Activated naive CD4-positive, alpha-beta T cell treated with anti-CD3 and anti-CD28 coated beads for 36 hours (primary cell): ENCODE measurements at regions not wholly inside any gene's neighbourhood (a gene's known extent, or its start where the extent isn't known, plus 50 kb on each side); places are given as distances from the start of the nearest gene placed in this dataset.

Experiments used
- CTCF ChIA-PET: fragments of 350-600 bp; sonication (Branson Sonifier 250); formaldehyde crosslinking; loops from one replicate; lab custom pipeline; 2021; ENCODE audit warnings: antibody characterized with exemption; lab: Charles Lee
- DNase-seq: peaks from one replicate; pipeline ENCODE4 v3.0.0-alpha.2; 2020
- H3K27ac Mint-ChIP-seq: one replicate; pipeline ENCODE4 v1.8.0; 2021; ENCODE audit warnings: mild to moderate bottlenecking, mixed read lengths
- H3K27me3 Mint-ChIP-seq: one replicate; pipeline ENCODE4 v1.8.0; 2021; ENCODE audit warnings: low read depth, mixed read lengths
- H3K36me3 Mint-ChIP-seq: one replicate; pipeline ENCODE4 v1.8.0; 2021; ENCODE audit warnings: low read depth, mixed read lengths
- H3K4me1 Mint-ChIP-seq: one replicate; pipeline ENCODE4 v1.8.0; 2021; ENCODE audit warnings: low read depth, mixed read lengths
- H3K4me3 Mint-ChIP-seq: one replicate; pipeline ENCODE4 v1.8.0; 2021; ENCODE audit warnings: mild to moderate bottlenecking, moderate library complexity, mixed read lengths
- H3K9me3 Mint-ChIP-seq: one replicate; pipeline ENCODE4 v1.8.0; 2021; ENCODE audit warnings: mixed read lengths
- intact Hi-C: fragments of 100-400 bp; cut with micrococcal nuclease; formaldehyde crosslinking; loops from one replicate; pipeline ENCODE4 v1.15.1; 2023

DNA sequence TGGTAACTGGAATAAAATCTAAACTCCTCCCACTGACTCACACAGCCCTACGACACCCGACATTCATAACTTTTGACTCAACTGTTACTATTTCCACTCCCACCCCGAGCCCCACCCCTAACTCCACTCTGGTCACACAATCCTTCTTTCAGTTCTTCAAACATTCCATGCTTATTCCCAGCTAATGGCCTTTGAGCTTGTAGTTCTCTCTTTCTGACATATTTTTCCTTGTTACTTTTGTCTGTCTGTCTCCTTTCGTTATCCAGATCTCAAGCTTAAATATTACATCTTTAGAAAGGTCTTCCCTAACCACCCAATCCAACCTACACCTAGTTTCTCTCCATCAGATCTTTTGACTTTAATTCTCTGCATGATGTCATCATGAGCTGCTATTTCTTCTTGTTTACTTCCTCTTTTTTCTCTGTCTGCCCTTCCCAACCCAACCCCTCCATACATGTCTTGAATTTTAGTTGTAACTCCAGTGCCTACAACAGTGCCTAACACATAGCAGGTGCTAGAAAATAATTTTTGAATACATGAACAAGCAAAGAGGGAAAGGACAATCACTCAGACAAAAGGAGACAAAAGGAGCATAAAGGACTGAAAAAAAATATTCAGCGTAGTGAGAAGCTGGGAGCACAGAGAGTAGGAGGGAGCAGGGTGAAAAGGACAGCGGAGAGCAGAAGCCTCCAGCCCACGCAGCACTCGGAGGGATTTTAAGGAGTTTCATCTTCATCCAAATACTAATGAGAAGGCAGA is 65.2 kb upstream of the SMIM36 start:
- DNase-seq, result peak; percentile 36
- H3K27ac Mint-ChIP-seq, result no peak overlapping the region
- H3K4me3 Mint-ChIP-seq, result no peak overlapping the region
- CTCF ChIA-PET, result interaction anchor here (0.6 to 2.7 kb wide), 5 partner anchors 25 to 158 kb away, joined by 3 to 10 read pairs (median 5); no protein-coding TSS in a partner anchor
- H3K27me3 Mint-ChIP-seq, result no peaks in the 10 kb centered on the region
- peaks cover 23% of the 10 kb centered on the region for H3K4me1 Mint-ChIP-seq
- no peaks in the 10 kb centered on the region for H3K9me3 Mint-ChIP-seq
- no peaks in the 10 kb centered on the region for H3K36me3 Mint-ChIP-seq
- intact Hi-C loops, result loop anchor here (2.0 to 10.0 kb wide), 5 partner anchors 14 to 1211 kb away; partner anchors contain the start of genes MMD and NOG

DNA sequence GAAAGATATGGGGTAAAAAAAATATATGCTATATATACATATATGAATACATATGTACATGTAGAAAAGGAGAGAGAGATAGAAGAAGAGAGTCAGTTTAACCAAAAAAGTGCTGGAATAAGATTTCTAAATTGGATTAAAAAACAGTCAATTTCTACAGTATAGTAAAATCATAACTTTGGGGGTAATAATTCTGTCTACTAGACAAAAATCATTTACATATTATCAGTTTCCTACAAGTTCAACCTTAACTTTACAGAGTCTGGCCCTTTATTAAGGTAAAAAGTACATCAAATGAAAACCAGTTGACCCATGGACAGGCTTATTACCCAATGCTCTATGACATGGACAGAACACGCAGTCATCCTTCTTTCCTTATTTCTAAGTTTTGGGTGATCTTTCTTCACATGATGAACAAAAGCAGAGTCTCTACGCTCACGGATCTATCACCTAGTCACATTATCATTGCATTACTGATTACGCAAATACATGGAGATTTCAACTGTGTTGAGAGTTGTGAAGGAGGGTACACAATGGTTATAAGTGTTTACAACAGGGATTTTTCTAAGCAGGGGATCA is 63.9 kb upstream of the SMIM36 start:
- H3K27me3 Mint-ChIP-seq, result no peaks in the 10 kb centered on the region
- no peaks in the 10 kb centered on the region for H3K36me3 Mint-ChIP-seq
- H3K9me3 Mint-ChIP-seq, result no peaks in the 10 kb centered on the region
- H3K4me3 Mint-ChIP-seq, result no peak overlapping the region
- no peak for DNase-seq
- CTCF ChIA-PET, result no interaction called here
- intact Hi-C loops, result loop anchor here (5.0 to 10.0 kb wide), 2 partner anchors 1020 to 1212 kb away; partner anchors contain the start of gene NOG
- peaks cover 14% of the 10 kb centered on the region for H3K4me1 Mint-ChIP-seq
- no peak overlapping the region for H3K27ac Mint-ChIP-seq

DNA sequence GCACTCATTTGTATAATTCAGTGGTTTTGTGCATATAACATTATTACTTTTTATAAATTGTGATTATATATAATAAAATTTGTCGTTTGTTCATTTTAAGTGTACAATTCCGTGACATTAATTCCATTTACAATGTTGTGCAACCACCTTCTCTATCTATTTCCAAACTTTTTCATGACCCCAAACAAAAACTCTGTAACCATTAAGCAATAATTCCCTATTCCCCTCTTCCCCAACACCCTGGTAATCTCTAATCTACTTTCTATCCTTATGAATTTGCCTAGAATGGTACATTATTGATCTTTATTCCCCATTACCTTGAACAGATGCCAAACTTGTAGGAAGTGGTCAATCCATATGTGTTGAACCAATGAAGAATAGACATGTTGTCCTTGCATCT is 61.3 kb upstream of the SMIM36 start:
- no peaks in the 10 kb centered on the region for H3K9me3 Mint-ChIP-seq
- no peak for DNase-seq
- intact Hi-C loops, result loop anchor here (10.0 kb wide), 1 partner anchor 1022 kb away; the partner anchor contains the start of gene NOG
- no peaks in the 10 kb centered on the region for H3K36me3 Mint-ChIP-seq
- H3K27me3 Mint-ChIP-seq, result peaks cover under 1% of the 10 kb centered on the region
- H3K27ac Mint-ChIP-seq, result no peak overlapping the region
- peaks cover 2% of the 10 kb centered on the region for H3K4me1 Mint-ChIP-seq
- CTCF ChIA-PET, result interaction anchor here (1.2 kb wide), 1 partner anchor 69 kb away, joined by 4 read pairs; no protein-coding TSS in a partner anchor
- H3K4me3 Mint-ChIP-seq, result no peak overlapping the region

DNA sequence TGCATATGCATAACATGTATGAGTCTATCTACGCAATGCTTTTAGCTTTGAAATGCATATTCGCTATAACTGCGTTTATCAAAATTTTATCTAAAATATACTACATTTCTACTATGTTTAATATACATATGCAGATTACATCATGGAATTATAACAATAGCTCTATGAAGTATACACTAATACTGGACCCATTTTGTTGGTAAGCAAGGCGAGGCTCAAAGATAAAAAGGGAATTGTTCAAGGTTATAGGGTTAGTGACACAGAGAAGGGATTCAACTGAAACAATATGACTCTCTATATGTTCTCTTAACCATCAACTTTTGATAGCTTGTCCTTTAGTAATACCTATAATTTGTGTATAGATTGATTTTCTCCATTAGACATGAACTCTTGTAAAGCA is 60.9 kb upstream of the SMIM36 start:
- intact Hi-C loops, result loop anchor here (10.0 kb wide), 1 partner anchor 1023 kb away; the partner anchor contains the start of gene NOG
- CTCF ChIA-PET, result interaction anchor here (1.2 kb wide), 1 partner anchor 69 kb away, joined by 4 read pairs; no protein-coding TSS in a partner anchor
- Mint-ChIP-seq H3K36me3 (no peaks in the 10 kb centered on the region), H3K4me1 (peaks cover 2% of the 10 kb centered on the region), H3K27me3 (peaks cover 2% of the 10 kb centered on the region), H3K4me3 (no peak overlapping the region), H3K9me3 (no peaks in the 10 kb centered on the region), H3K27ac (no peak overlapping the region)
- no peak for DNase-seq

DNA sequence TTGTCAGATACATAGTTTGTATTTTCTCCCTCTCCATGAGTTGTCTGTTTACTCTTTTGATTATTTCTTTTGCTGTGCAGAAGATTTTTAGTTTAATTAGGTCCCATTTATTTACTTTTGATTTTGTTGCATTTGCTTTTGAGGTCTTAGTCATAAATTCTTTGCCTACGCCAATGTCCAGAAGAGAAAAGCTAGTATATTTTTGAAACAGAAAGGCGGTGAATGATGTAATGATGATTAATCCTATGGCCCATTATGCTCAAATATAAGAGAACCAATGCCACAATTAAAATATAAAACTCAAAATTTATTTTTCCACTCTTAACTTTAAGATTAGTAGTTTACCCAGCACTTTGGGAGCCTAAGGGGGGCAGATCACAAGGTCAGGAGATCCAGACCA is 59.8 kb upstream of the SMIM36 start:
- Mint-ChIP-seq H3K36me3 (no peaks in the 10 kb centered on the region), H3K27me3 (peaks cover 2% of the 10 kb centered on the region), H3K9me3 (no peaks in the 10 kb centered on the region), H3K4me3 (no peak overlapping the region), H3K27ac (no peak overlapping the region), H3K4me1 (peaks cover 2% of the 10 kb centered on the region)
- intact Hi-C loops, result loop anchor here (10.0 kb wide), 1 partner anchor 1024 kb away; the partner anchor contains the start of gene NOG
- no peak for DNase-seq
- CTCF ChIA-PET, result interaction anchor here (2.0 kb wide), 1 partner anchor 31 kb away, joined by 5 read pairs; no protein-coding TSS in a partner anchor

DNA sequence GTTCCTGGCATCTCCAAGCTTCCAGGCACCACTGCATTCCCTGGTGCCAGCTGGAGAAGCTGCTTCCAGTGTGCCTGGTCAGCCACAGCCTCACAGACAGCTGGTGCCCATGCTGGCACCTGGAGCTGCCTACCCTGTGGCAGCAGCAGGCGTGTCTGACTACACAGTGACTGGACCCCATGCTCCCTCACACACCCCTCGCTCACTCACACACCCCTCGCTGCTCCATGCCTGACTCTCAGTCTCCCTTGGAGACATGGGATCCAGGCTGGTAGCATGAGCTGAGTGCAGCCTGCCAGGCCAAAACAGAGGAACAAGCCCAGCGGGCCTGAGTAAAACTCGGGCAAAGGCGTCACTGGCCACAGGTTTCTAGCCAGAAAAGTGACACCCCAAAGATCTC is 59.1 kb upstream of the SMIM36 start:
- Mint-ChIP-seq H3K36me3 (no peaks in the 10 kb centered on the region), H3K9me3 (no peaks in the 10 kb centered on the region), H3K4me3 (no peak overlapping the region), H3K4me1 (peaks cover 2% of the 10 kb centered on the region), H3K27me3 (peaks cover 2% of the 10 kb centered on the region), H3K27ac (no peak overlapping the region)
- intact Hi-C loops, result loop anchor here (10.0 kb wide), 1 partner anchor 1024 kb away; the partner anchor contains the start of gene NOG
- CTCF ChIA-PET, result interaction anchor here (0.6 to 2.0 kb wide), 4 partner anchors 32 to 212 kb away, joined by 3 to 5 read pairs (median 3); no protein-coding TSS in a partner anchor
- no peak for DNase-seq

DNA sequence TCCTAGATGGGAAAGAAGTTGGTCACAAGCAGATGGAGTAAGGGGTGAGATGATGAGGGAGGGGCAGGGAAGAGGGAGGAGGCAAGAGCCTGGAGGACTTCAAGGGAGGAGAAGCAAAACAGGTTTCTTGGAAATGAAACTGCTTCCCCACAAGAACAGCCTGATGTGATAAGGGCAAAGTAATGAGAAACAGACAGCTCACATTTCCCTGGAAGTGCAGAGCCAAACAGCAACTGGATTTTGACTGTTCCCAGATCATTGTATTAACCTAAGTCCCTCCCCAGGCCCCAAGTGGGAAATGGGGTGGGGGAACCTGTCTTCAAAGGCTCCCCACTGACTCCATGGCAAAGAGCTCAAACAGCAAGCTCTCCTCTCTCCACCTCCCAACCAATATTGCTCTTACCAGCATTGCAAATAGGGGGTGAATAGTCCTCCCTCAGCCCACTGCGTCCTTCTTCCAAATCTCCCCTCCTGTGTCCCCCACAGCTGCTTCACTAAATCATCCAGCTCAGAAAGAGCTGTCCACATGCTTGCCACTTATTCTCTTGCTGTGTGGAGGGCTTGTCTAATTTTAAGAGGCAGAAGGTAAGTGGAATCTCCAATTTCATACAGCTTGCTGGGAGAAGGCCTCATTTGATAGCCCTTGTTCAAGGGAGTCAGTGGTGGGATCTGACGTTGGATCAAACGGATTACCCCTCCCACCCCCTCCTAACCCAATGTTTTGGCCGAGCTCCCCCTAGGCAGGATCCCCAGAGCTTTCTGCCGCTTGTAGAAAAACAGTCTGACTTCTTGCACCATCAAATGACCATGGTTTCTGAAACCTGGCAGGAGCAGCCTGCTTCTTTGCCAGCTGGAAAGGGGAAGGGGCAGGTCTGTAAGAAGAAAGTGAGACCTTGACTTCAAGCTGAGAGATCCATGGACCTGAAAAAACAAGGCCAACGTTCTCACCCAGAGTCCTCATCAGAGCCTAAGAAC is 56.3 kb upstream of the SMIM36 start:
- Mint-ChIP-seq H3K36me3 (no peaks in the 10 kb centered on the region), H3K27ac (no peak overlapping the region), H3K4me1 (no peaks in the 10 kb centered on the region), H3K4me3 (no peak overlapping the region), H3K9me3 (no peaks in the 10 kb centered on the region), H3K27me3 (peaks cover 2% of the 10 kb centered on the region)
- no peak for DNase-seq
- CTCF ChIA-PET, result no interaction called here
- intact Hi-C loops, result no loop called here

DNA sequence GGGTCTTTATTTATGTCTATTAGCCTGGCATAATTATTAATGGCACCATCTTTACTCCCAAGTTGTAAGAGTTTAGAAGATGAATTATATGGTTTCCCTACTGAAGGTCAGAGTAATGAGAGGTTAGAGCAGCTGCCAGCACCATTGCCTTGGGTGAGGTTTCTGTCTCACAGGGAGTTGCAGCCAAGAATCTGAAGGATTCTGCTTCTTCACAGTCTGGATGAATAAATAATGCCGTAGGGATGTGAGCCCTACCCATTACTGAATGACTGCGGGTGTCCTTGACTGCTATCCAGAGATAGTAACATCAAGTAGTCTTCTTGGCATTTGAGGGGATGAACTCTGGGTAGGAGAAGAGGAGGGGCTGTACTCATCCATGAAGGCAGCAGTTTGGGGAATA is 52.8 kb upstream of the SMIM36 start:
- CTCF ChIA-PET, result interaction anchor here (0.6 to 1.0 kb wide), 2 partner anchors 9 to 38 kb away, joined by 3 read pairs; no protein-coding TSS in a partner anchor
- Mint-ChIP-seq H3K36me3 (no peaks in the 10 kb centered on the region), H3K27ac (no peak overlapping the region), H3K9me3 (no peaks in the 10 kb centered on the region), H3K4me1 (peaks cover 7% of the 10 kb centered on the region), H3K27me3 (peaks cover 2% of the 10 kb centered on the region), H3K4me3 (no peak overlapping the region)
- no peak for DNase-seq
- intact Hi-C loops, result no loop called here

DNA sequence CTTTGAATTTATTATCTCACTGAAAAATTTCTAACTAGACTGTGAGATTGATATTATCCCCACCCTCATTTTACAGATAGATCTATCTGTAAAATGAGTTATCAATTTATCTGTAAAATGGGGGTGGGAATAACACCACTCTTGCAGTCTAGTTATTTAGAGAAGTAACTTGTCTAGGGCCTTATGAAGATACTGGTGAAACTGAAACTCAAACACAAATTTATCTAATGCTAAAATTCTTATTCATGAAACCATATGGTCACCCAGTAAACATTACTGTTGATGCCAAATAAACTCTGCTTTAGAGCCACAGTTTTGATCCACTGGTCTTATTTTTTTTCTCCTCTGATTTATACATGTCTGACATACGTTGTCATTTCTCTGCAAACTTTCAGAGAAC is 52.1 kb upstream of the SMIM36 start:
- no peaks in the 10 kb centered on the region for H3K9me3 Mint-ChIP-seq
- no peak overlapping the region for H3K4me3 Mint-ChIP-seq
- intact Hi-C loops, result loop anchor here (2.0 kb wide), 1 partner anchor 13 kb away; no protein-coding TSS in a partner anchor
- CTCF ChIA-PET, result interaction anchor here (1.0 kb wide), 1 partner anchor 39 kb away, joined by 3 read pairs; no protein-coding TSS in a partner anchor
- H3K27ac Mint-ChIP-seq, result no peak overlapping the region
- H3K4me1 Mint-ChIP-seq, result peaks cover 7% of the 10 kb centered on the region
- no peak for DNase-seq
- H3K36me3 Mint-ChIP-seq, result no peaks in the 10 kb centered on the region
- peaks cover 4% of the 10 kb centered on the region for H3K27me3 Mint-ChIP-seq

DNA sequence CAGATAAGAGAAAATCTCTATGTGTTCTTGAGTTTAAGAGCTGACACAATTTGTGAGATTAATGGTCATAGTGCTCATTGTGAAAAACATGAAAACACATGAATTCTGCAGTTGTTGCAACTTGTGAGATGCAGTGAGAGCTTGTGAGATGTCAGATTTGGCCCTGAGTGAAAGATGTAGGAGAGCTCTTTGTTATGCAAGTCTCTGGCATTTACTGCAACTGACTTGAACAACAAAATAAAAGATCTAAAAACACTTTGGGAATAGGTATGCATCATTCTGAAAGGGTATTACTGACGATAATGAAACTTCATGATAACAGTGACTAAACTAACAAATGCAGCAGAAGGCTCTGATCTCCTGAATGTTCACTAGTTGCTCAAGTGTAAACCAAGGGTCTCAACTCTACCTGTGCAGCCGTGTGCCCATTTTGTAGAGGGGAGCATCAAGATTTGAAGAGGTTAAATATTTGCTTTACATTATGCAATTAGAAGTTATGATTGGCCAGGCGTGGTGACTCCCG is 50.8 kb upstream of the SMIM36 start:
- H3K36me3 Mint-ChIP-seq, result no peaks in the 10 kb centered on the region
- peaks cover 7% of the 10 kb centered on the region for H3K4me1 Mint-ChIP-seq
- no peak for DNase-seq
- peaks cover 8% of the 10 kb centered on the region for H3K27me3 Mint-ChIP-seq
- no peak overlapping the region for H3K4me3 Mint-ChIP-seq
- no peaks in the 10 kb centered on the region for H3K9me3 Mint-ChIP-seq
- no peak overlapping the region for H3K27ac Mint-ChIP-seq
- CTCF ChIA-PET, result interaction anchor here (1.3 kb wide), 1 partner anchor 36 kb away, joined by 3 read pairs; no protein-coding TSS in a partner anchor
- intact Hi-C loops, result loop anchor here (1.0 to 2.0 kb wide), 2 partner anchors 15 to 20 kb away; no protein-coding TSS in a partner anchor

DNA sequence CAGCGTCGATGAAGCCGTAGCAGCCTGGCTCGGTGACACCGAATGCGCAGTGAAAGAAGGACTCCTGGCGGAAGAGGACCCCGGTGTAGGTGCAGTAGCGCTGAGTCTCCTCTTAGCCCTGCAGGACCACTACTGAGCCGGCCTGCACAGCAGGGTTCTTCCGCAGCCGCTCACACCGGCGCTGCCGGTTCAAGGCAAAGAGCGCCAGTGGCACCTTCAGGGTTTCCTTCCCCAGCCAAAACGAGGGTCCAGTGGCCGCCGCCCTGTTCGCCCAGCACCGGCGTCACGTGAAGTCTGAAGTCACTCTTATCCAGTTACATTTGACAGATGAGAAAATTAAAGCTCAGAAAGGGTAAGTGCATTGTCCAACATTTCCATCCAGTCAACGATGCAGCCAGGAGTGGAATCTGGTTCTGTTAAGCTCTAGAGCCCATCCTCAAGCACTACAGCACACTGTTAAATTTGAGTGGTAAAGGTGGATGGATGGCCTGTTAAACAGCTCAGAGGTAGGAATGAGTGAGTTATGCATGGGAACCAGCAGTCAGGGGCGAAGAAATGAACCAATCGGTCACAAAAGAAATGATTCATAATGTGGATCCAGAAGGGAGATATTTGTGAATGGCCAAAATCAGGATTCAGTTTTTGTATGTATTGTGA is 50.2 kb upstream of the SMIM36 start:
- Mint-ChIP-seq H3K4me1 (peaks cover 7% of the 10 kb centered on the region), H3K9me3 (no peaks in the 10 kb centered on the region), H3K27ac (no peak overlapping the region), H3K4me3 (no peak overlapping the region), H3K36me3 (no peaks in the 10 kb centered on the region), H3K27me3 (peaks cover 8% of the 10 kb centered on the region)
- DNase-seq, result no peak
- intact Hi-C loops, result no loop called here
- CTCF ChIA-PET, result interaction anchor here (1.3 kb wide), 1 partner anchor 35 kb away, joined by 3 read pairs; no protein-coding TSS in a partner anchor
